Fibroblast of pulmonary artery (primary cell): ENCODE measurements at regions not wholly inside any gene's neighbourhood (a gene's known extent, or its start where the extent isn't known, plus 50 kb on each side); places are given as distances from the start of the nearest gene placed in this dataset.
"Not testable (repeated sequence)": the region's sequence is repeated elsewhere in the genome, so short reads cannot be mapped to it uniquely, and the experiment has no call there.

Experiments
- DNase-seq: peaks from one replicate; pipeline ENCODE4 v3.0.0-alpha.2; 2010; ENCODE audit warnings: low read depth
- H3K4me3 ChIP-seq: replicated peaks from 2 replicates; pipeline ENCODE4 v1.5.1; 2011; ENCODE audit warnings: low read depth, mild to moderate bottlenecking, control low read depth, low read length, moderate library complexity

DNA sequence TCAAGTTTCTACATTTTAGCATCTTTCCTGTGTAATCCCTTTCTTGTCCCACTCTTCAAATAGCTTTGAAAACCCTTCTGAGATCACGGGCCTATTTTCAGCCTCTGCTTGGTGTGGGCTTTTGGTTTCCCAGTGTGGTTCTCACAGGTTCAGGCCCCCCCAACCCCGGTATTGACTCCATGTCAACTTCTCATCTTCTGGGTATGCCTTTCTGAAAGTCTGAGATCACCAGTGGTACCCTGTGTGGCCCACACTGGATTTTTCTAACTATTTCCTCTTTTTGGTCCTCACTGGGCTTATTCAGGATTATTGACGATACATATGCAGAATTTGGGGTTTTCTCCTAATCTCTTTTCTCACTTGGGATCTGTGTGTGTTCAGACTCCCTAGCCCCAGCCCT, 146.9 kb upstream of the PLGLB2 start:
- DNase-seq, H3K4me3 ChIP-seq: not testable (repeated sequence)

DNA sequence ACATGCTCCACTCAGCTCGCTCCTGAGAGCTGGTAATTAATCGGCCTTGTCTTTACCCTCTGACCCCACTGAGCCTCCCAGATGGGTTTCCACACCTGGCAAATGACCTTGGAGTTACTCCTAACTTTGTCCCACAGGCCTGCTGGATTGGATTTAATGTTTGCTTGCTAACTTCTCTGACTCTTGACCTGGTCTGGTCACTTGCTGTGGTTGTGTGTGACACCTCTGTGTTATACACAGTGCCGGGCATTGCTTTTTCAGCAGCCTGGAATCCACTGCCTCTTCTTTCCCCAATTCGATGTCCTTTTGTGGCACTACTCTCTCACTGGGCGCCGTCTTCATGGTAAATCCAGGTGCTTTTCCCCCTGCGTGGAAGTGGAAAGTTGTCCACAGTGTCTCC, 145.8 kb upstream of the PLGLB2 start:
- not testable (repeated sequence) for H3K4me3 ChIP-seq, DNase-seq

DNA sequence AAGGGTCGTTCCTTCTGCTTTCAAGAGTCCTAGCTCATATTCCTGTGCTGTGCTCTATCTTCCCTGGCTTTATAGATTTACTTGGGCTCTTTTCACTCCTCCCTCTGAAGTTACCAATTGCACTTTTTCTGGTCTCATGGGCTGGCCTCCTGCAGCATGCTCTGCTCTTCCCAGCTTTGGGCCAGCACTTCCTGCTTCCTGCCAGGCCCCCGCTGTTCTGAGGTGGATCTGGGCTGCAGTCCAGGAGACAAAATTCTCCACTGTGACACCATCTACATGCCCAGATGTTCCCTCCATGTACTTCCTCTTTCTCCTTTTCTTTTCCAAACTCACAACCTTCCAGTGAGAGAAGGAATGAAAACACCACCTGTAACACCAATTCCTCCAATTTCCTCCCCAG, 145.2 kb upstream of the PLGLB2 start:
- DNase-seq, H3K4me3 ChIP-seq: not testable (repeated sequence)

DNA sequence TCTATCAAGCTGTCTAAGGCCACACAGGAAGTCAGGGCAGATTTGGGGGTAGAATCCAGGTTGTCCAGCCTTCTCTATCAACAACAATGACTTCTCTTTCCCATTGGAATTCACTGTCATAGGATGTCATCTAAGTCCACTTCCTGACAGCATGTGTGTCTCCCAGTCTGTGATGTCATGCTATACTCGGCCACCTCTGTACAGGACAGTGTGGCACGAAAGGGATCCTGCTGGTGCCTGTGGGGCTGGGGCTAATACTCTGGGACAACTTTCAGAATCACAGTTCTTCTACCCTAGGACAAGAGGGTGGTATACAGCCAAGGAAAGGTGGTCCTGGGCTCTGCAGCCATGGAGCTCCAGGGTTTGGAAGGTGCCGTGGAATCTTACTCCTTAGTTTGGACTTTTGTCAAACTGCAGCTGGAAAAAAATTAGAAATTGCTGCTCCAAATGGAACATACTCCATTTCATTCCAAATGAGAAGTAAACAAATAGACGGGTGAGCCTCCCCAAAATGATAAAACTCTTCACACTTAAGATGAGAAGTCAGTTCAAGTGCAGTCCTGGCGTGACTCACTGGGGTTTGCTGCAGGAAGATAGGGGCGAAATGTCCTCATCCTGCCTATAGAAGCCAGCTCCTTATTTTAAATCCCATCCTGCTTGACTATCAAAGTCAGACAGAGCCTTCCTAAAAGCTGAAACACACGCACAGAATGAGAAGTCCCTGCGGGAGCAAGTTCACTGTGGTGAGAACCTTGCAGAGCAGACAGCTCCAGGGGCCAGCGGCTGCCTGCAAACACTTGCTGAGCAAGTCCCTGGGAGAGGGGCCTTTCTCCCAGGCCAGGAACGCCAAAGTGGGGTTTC, 144.2 kb upstream of the PLGLB2 start:
- DNase-seq, result peak; percentile 19

DNA sequence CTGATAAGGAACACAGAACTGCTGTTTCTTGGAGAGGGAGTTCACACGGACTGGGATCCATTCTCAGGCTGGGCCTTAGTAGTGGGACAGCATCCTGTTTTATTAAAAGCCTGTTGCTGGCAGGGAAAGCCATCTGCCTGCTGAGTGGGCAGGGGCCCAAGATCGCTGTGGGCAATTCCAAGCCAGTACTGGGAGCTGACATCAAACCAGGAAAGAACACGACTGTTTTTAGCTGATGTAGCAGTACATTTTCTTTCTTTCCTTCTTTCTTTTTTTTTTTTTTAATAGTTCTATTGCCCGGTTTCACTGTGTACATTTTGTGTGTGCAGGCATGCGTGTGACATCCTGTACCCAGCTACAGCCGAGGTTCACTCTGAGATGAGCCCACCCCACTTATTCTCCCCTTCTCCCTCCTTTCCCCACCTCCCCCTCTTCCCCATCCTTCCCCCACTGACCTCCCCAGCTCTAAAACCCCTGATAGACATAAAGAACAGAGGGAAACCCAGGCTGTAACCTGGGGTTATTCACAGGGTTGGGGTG, 143.5 kb upstream of the PLGLB2 start:
- peak; percentile 28 for DNase-seq

More for the DNA sequence above, 144.2 kb upstream of the PLGLB2 start:
- not testable (repeated sequence) for H3K4me3 ChIP-seq

DNA sequence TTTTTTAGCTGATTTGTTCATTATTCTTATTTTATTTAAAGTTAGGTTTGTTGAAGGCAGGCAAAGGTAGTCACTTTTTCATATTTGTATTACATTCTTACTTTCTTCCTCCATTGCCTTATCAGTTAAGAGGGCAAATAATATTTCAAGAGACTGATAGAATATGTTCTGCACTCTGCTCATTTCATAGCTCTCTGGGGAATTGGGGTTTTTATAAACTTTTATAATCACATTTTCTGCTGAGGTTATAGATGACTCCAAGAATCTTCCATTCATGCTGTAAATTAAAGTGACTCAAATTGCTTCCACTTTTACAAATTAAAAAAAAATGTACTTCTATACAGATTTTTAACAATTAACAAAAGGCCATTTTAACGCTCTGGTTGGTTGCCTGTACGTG, 142.9 kb upstream of the PLGLB2 start:
- not testable (repeated sequence) for H3K4me3 ChIP-seq, DNase-seq

More for the DNA sequence above, 143.5 kb upstream of the PLGLB2 start:
- H3K4me3 ChIP-seq, result not testable (repeated sequence)

DNA sequence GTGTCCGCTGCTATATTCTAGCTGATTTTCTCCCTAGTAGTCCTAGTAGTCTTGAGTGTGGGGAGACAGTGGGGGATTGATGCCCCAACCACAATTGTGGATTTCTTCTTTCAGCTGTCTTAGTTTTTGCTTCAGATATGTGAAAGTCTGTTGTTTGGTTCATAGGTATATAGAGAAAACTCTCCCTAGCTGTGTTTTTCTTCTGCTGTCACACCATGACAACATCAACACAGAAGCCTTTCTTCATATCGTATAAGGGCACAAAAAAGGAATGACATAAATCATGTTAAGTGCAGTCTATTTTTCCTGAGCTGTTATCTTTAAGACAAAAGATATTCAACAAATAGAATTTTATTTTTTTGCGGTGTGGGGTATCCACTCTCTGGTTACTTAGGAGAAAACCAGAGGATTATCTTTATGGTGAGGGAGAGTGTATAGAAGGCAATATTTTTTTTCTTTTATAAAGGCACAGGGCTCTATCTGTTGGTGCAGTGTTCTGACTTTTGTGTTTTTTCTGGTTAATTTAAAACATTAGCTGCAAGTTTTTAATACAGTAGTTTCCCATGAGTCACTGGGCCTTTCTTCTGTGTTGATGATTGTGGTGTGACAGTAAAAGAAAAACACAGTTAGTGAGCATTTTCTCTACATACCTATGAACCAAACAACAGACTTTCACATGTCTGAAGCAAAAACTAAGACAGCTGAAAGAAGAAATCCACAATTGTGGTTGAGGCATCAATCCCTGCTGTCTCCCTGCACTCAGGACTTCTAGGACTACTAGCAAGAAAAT, 139.3 kb upstream of the PLGLB2 start:
- not testable (repeated sequence) for H3K4me3 ChIP-seq, DNase-seq

DNA sequence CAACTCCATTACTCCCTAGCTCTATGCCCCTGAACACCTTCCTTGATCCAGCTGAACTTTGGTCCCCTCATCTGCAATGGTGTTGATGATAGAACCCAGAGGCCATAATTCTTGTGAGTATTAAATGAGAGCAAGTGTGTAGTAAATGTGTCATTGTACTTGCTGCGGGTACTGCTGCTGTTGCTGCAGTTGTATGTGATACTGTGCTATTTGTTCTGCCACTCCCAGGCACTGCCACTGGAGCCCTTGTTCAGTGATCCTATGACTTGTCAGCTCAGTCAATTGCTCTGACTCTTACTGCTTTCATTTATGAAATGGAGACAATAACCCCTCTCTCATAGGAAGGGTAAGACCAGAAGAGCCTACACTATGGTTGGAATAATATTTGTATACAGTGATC, 136.9 kb upstream of the PLGLB2 start:
- DNase-seq, H3K4me3 ChIP-seq: not testable (repeated sequence)

DNA sequence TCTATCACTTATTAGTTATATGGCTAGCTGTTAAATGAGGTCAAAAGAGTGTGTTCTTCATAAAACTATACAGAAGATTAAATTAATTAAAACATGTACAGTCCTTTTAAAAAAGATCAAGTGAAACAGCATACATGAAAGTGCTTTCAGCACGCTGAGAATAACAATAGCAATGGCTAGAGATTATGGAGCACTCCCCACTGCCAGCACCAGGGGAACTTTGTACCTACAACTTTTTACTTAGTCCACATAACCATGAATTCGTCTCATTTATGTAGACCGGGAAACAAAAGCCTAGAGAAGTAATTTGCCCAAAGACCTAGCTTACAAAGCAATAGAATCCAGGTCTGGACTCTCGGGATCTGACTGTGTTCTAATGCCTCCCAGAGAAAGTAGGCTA, 136.5 kb upstream of the PLGLB2 start:
- not testable (repeated sequence) for DNase-seq, H3K4me3 ChIP-seq

DNA sequence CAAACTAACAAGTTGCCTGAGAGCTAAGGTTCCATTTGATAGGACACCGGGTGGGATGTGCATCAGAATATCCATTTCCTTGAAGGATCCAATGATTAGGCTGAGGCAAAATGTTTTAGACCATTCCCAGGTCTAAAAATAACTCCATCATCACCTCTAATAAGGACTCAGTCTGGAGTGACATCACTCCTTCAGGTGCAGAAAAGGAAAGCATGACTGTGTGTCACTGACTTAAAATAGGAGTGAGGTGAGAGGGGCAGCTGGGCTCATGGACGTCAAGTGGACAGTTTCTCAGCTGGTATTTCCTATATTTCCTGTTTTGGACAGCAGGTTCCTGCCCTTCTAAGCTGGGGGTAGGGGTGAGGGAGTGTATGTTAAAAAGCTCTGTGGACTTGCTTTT, 135.9 kb upstream of the PLGLB2 start:
- H3K4me3 ChIP-seq, DNase-seq: not testable (repeated sequence)

DNA sequence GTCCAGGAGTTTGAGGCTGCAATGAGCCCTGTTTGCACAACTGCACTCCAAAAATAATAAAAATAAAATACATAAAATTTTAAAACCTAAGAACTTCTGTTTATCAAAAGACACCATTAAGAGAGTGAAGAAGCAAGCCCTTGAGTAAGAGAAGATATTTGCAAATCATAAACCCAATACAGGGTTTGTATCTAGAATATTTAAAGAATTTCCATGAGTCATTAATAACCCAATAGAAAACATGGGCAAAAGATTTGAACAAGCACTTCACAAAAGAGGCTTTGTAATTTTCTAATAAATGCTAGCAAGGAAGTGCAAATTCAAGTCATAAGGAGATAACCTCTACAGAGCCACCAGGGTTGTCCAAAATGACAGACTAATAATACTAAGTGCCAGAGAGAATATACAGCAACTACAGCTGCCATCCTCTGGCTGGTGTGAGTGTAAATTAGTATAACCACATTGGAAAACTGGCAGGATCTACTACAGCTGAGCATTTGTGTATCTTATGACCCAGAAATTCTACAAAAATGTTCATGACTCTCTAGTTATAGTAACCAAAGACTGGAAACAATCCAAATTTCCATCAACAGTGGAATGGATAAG, 133.0 kb upstream of the PLGLB2 start:
- DNase-seq, H3K4me3 ChIP-seq: not testable (repeated sequence)

DNA sequence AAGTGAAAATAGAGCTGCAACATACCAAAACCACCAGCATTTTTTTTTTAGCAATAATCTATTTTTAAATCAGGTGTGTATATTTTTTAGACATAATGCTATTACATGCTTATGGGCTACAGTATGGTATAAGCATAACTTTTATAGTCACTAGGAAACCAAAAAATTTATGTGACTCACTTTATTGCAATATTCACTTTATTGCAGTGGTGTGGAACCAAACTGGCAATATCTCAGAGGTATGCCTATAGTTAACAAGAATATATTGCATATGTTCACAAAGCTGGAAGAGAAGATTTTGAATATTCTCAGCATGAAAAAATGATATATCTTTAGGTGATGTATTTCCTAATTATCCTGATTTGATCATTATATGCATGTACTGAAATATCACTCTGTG, 128.8 kb upstream of the PLGLB2 start:
- not testable (repeated sequence) for H3K4me3 ChIP-seq, DNase-seq

DNA sequence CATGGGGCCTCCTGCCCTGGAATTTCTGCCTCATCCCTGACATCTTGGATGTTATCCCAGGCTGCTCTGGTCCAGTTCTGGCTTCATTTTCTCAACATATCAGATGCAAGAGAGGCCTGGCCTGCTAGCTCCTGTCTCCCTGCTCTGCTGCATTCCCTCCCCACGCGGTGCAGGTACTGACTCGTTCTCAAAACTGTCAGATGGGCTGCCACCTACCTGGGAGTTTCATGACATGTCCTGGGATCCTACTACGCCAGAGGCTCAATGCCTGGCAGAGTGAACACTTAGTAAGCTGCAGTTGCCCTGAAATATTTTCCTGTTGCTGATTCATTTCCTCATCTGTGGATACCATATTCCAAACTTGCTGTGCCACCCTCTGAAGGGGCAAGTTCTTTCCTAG, 126.7 kb upstream of the PLGLB2 start:
- H3K4me3 ChIP-seq, DNase-seq: not testable (repeated sequence)

DNA sequence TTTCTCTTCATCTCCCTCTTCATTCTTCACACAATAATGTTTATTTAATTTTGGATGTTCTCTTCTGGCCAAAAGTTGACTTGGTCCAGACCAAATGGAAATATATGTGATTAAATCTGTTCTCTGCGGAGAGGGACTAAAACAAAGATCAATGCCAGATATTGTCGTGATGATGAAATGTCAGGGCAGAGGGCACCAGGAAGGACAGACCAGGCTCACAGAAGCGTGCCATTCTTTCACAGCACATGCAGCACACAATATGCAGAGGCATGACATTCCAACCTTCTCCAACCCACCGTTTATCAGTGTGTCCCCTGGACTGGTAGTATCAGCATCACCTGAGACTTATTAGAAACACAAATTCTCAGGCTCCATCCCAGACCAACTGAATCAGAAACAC, 125.2 kb upstream of the PLGLB2 start:
- not testable (repeated sequence) for H3K4me3 ChIP-seq

DNA sequence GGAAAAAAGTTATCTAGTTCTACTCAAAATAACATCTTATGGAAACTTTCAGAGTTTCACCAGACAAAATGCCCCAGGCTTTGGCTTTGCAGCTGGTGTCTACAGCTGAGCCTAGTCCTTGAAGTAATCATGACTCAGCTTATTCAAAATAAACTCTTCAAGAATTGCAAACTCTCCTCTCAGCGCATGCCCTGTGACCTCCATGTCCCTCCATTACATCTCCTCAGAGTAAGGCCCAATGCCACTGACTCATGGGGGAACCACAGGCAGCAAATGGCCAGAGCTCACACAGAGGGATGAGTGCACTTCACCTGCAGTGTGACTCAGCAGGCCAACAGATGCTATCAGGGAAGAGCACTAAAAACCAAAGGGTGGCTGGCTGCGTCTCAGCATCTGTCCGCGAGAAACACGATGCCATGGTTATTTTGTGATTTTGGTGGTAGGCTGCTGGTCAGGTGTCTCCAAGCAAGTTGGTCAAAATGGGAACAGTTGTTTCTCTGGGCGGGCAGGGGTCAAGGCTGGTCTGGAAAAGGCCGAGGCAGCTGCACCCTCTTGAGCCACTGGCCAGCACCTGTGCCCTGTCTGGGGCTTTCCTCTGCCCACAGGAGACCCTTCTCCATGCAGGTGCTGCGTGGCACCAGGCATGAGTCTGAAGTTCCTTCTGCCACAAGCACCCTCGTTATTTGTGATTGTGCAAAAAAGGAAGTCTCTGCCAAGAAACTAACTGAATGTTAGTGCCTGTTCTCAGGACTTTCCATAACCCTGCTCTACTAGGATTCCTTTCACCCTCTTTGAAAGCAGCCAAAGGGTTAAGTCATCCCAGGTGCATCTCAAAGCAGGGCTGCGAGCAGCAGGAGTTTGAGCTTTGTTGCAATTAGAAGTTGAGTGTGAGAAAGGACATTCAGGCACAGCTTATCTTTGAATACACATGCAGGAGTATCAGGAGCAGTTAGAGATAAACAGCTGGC, 118.1 kb upstream of the PLGLB2 start:
- H3K4me3 ChIP-seq, result not testable (repeated sequence)
- peak; percentile 75 for DNase-seq

More for the DNA sequence above, 125.2 kb upstream of the PLGLB2 start:
- DNase-seq, result not testable (repeated sequence)

DNA sequence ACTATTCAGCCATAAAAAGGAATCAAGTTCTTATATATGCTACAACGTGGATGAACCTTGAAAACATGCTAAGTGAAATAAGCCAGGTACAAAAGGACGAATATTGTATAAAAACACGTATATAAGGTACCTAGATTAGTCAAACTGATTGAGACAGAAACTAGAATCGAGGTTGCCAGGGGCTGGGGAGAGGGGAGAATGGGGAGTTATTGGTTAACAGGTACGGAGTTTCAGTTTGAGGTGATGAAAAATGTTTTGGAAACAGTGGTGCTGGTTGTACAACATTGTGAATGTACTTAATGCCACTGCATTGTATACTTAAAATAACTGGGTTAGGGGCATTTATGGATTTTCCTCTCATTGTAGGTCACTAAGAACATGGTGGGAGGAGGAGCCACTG, 117.0 kb upstream of the PLGLB2 start:
- H3K4me3 ChIP-seq, DNase-seq: not testable (repeated sequence)

DNA sequence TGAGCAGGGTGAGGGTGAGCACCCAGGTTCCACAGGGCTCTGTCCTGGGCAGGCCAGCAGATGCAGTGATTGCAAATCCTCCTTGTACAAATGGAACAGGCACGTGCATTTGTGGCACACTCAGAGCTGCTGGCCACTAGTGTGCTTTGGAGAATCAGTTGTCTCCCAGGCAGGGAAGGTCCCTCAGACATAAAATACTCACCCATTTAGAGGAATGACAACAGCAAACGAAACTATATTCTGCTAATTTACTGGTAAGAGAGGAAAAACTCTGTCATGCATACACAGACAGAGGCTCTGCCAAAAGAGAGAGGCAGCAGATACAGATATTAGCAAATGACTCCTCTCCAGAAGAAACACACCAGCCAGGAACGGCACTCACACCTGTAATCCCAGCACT, 116.5 kb upstream of the PLGLB2 start:
- H3K4me3 ChIP-seq, DNase-seq: not testable (repeated sequence)
